CMK (cell line): ENCODE measurements at regions not wholly inside any gene's neighbourhood (a gene's known extent, or its start where the extent isn't known, plus 50 kb on each side); places are given as distances from the start of the nearest gene placed in this dataset.

Experiments
- DNase-seq: peaks from one replicate; pipeline ENCODE4 v3.0.0-alpha.2; 2010; ENCODE audit warnings: low read depth

GRCh38 chr13:76210262-76210661 is 574.1 kb downstream of the LMO7 start:
- DNase-seq = no peak

GRCh38 chr13:76198568-76199163 is 562.5 kb downstream of the LMO7 start:
- no peak for DNase-seq

- no peak for DNase-seq
These were observed 553.9 kb downstream of the LMO7 start for GRCh38 chr13:76189882-76190519.

GRCh38 chr13:76175961-76176725 is 540.0 kb downstream of the LMO7 start:
- no peak for DNase-seq

- DNase-seq = no peak
These were observed 532.5 kb downstream of the LMO7 start for GRCh38 chr13:76168661-76169060.

GRCh38 chr13:76164290-76164689 is 528.2 kb downstream of the LMO7 start:
- no peak for DNase-seq

GRCh38 chr13:76163761-76164160 is 527.6 kb downstream of the LMO7 start:
- no peak for DNase-seq

GRCh38 chr13:76160961-76161925 is 525.1 kb downstream of the LMO7 start:
- DNase-seq = no peak

GRCh38 chr13:76160506-76160905 is 524.4 kb downstream of the LMO7 start:
- no peak for DNase-seq

- no peak for DNase-seq
These were observed 521.8 kb downstream of the LMO7 start for GRCh38 chr13:76157926-76158325.

GRCh38 chr13:76153239-76153638 is 517.1 kb downstream of the LMO7 start:
- no peak for DNase-seq

- no peak for DNase-seq
These were observed 512.8 kb downstream of the LMO7 start for GRCh38 chr13:76148926-76149325.

- no peak for DNase-seq
These were observed 512.2 kb downstream of the LMO7 start for GRCh38 chr13:76148374-76148773.

GRCh38 chr13:76132532-76132931 is 496.4 kb downstream of the LMO7 start:
- no peak for DNase-seq

- DNase-seq = no peak
These were observed 495.4 kb downstream of the LMO7 start for GRCh38 chr13:76131551-76131950.

GRCh38 chr13:76129305-76130000 is 493.3 kb downstream of the LMO7 start:
- no peak for DNase-seq

GRCh38 chr13:76127922-76128321 is 491.8 kb downstream of the LMO7 start:
- DNase-seq = no peak

GRCh38 chr13:76123548-76123947 is 487.4 kb downstream of the LMO7 start:
- DNase-seq = no peak

- no peak for DNase-seq
These were observed 480.7 kb downstream of the LMO7 start for GRCh38 chr13:76116751-76117360.

GRCh38 chr13:76106763-76107162 is 470.6 kb downstream of the LMO7 start:
- DNase-seq = no peak

GRCh38 chr13:76094645-76095044 is 458.5 kb downstream of the LMO7 start:
- DNase-seq = no peak
